Skeletal muscle satellite cell (primary cell): ENCODE measurements at regions not wholly inside any gene's neighbourhood (a gene's known extent, or its start where the extent isn't known, plus 50 kb on each side); places are given as distances from the start of the nearest gene placed in this dataset.
A peak's percentile ranks its signal among the peaks of the same experiment; 100 is the strongest.

ENCODE experiments used
- H3K27me3 ChIP-seq: 2 replicates; pipeline ENCODE4 v1.7.0; 2013; ENCODE audit warnings: low read length; ENCODE audit not compliant: control insufficient read depth, insufficient read depth
- H3K36me3 ChIP-seq: 2 replicates; pipeline ENCODE4 v1.7.0; 2013; ENCODE audit warnings: mild to moderate bottlenecking, control low read depth, low read length; ENCODE audit not compliant: insufficient read depth
- H3K4me1 ChIP-seq: 2 replicates; pipeline ENCODE4 v1.7.0; 2013; ENCODE audit warnings: low read length; ENCODE audit not compliant: control insufficient read depth, insufficient read depth
- H3K4me2 ChIP-seq: 2 replicates; pipeline ENCODE4 v1.7.0; 2013; ENCODE audit warnings: mild to moderate bottlenecking, low read length
- H3K4me3 ChIP-seq: 2 replicates; pipeline ENCODE4 v1.7.0; 2013; ENCODE audit warnings: low read length
- H3K9ac ChIP-seq: 2 replicates; pipeline ENCODE4 v1.7.0; 2013; ENCODE audit warnings: mild to moderate bottlenecking, low read depth, low read length, moderate library complexity
- H3K9me3 ChIP-seq: replicated peaks from 2 replicates; pipeline ENCODE4 v1.7.0; 2013; ENCODE audit warnings: mild to moderate bottlenecking, control low read depth, low read length

GRCh38 chrX:13474164-13474516, 95.3 kb upstream of the EGFL6 start:
- no peak overlapping the region for H3K4me3 ChIP-seq

GRCh38 chrX:13473442-13474163, 95.8 kb upstream of the EGFL6 start:
- H3K9ac ChIP-seq = peak overlapping the region; percentile 66
- no peaks in the 10 kb centered on the region for H3K36me3 ChIP-seq
- no peaks in the 10 kb centered on the region for H3K27me3 ChIP-seq
- no peaks in the 10 kb centered on the region for H3K9me3 ChIP-seq
- H3K4me3 ChIP-seq = peak overlapping the region; percentile 31
- peak overlapping the region; percentile 54 for H3K4me2 ChIP-seq
- peaks cover 30% of the 10 kb centered on the region for H3K4me1 ChIP-seq

More at GRCh38 chrX:13474164-13474516, 95.3 kb upstream of the EGFL6 start:
- peak overlapping the region; percentile 66 for H3K9ac ChIP-seq
- H3K27me3 ChIP-seq = no peaks in the 10 kb centered on the region
- peak overlapping the region; percentile 54 for H3K4me2 ChIP-seq
- no peaks in the 10 kb centered on the region for H3K36me3 ChIP-seq
- H3K4me1 ChIP-seq = peaks cover 30% of the 10 kb centered on the region
- H3K9me3 ChIP-seq = no peaks in the 10 kb centered on the region

GRCh38 chrX:13472975-13473374, 96.4 kb upstream of the EGFL6 start:
- Histone ChIP-seq H3K4me2 (peak overlapping the region; percentile 54), H3K9me3 (no peaks in the 10 kb centered on the region), H3K36me3 (no peaks in the 10 kb centered on the region), H3K9ac (peak overlapping the region; percentile 66), H3K4me3 (no peak overlapping the region), H3K4me1 (peaks cover 30% of the 10 kb centered on the region), H3K27me3 (no peaks in the 10 kb centered on the region)

- no peak overlapping the region for H3K4me2 ChIP-seq
- H3K36me3 ChIP-seq = no peaks in the 10 kb centered on the region
- H3K9ac ChIP-seq = no peak overlapping the region
Measured at GRCh38 chrX:13471269-13471668, 98.1 kb upstream of the EGFL6 start.

GRCh38 chrX:13470685-13470977, 98.8 kb upstream of the EGFL6 start:
- H3K36me3 ChIP-seq = no peaks in the 10 kb centered on the region
- no peaks in the 10 kb centered on the region for H3K27me3 ChIP-seq
- H3K9me3 ChIP-seq = no peaks in the 10 kb centered on the region
- no peak overlapping the region for H3K9ac ChIP-seq
- H3K4me2 ChIP-seq = no peak overlapping the region
- H3K4me3 ChIP-seq = no peak overlapping the region
- peaks cover 34% of the 10 kb centered on the region for H3K4me1 ChIP-seq

More at GRCh38 chrX:13471269-13471668, 98.1 kb upstream of the EGFL6 start:
- H3K4me3 ChIP-seq = no peak overlapping the region
- no peaks in the 10 kb centered on the region for H3K9me3 ChIP-seq
- peaks cover 33% of the 10 kb centered on the region for H3K4me1 ChIP-seq
- H3K27me3 ChIP-seq = no peaks in the 10 kb centered on the region

- H3K4me1 ChIP-seq = peaks cover 34% of the 10 kb centered on the region
- no peak overlapping the region for H3K9ac ChIP-seq
- no peak overlapping the region for H3K4me3 ChIP-seq
- no peak overlapping the region for H3K4me2 ChIP-seq
- no peaks in the 10 kb centered on the region for H3K9me3 ChIP-seq
- no peaks in the 10 kb centered on the region for H3K36me3 ChIP-seq
- H3K27me3 ChIP-seq = no peaks in the 10 kb centered on the region
Measured at GRCh38 chrX:13469963-13470684, 99.3 kb upstream of the EGFL6 start.

- Histone ChIP-seq H3K4me3 (no peak overlapping the region), H3K9ac (no peak overlapping the region), H3K27me3 (no peaks in the 10 kb centered on the region), H3K4me2 (no peak overlapping the region), H3K4me1 (peaks cover 36% of the 10 kb centered on the region), H3K9me3 (no peaks in the 10 kb centered on the region), H3K36me3 (no peaks in the 10 kb centered on the region)
Measured at GRCh38 chrX:13468096-13468495, 101.3 kb upstream of the EGFL6 start.

GRCh38 chrX:13467243-13467642, 102.2 kb upstream of the EGFL6 start:
- Histone ChIP-seq H3K27me3 (no peaks in the 10 kb centered on the region), H3K9me3 (peaks cover 4% of the 10 kb centered on the region), H3K4me3 (no peak overlapping the region), H3K4me2 (no peak overlapping the region), H3K9ac (no peak overlapping the region), H3K36me3 (no peaks in the 10 kb centered on the region), H3K4me1 (peaks cover 33% of the 10 kb centered on the region)

GRCh38 chrX:13464599-13465275, 104.7 kb upstream of the EGFL6 start:
- Histone ChIP-seq H3K9me3 (peaks cover 4% of the 10 kb centered on the region), H3K27me3 (no peaks in the 10 kb centered on the region), H3K9ac (peak overlapping the region; percentile 60), H3K4me1 (peaks cover 24% of the 10 kb centered on the region), H3K36me3 (no peaks in the 10 kb centered on the region), H3K4me2 (no peak overlapping the region), H3K4me3 (no peak overlapping the region)

- no peaks in the 10 kb centered on the region for H3K36me3 ChIP-seq
- H3K9ac ChIP-seq = peak overlapping the region; percentile 66
Measured at GRCh38 chrX:13463608-13464007, 105.8 kb upstream of the EGFL6 start.

GRCh38 chrX:13452283-13452682, 117.1 kb upstream of the EGFL6 start:
- H3K9ac ChIP-seq = no peak overlapping the region
- no peaks in the 10 kb centered on the region for H3K4me1 ChIP-seq
- H3K36me3 ChIP-seq = no peaks in the 10 kb centered on the region
- H3K9me3 ChIP-seq = no peaks in the 10 kb centered on the region
- no peaks in the 10 kb centered on the region for H3K27me3 ChIP-seq
- no peak overlapping the region for H3K4me3 ChIP-seq
- H3K4me2 ChIP-seq = no peak overlapping the region

More at GRCh38 chrX:13463608-13464007, 105.8 kb upstream of the EGFL6 start:
- H3K4me3 ChIP-seq = no peak overlapping the region
- peaks cover 4% of the 10 kb centered on the region for H3K9me3 ChIP-seq
- peaks cover 24% of the 10 kb centered on the region for H3K4me1 ChIP-seq
- H3K27me3 ChIP-seq = no peaks in the 10 kb centered on the region
- no peak overlapping the region for H3K4me2 ChIP-seq
